Progenitor cell of endocrine pancreas (in vitro differentiated cells): ENCODE measurements at regions not wholly inside any gene's neighbourhood (a gene's known extent, or its start where the extent isn't known, plus 50 kb on each side); places are given as distances from the start of the nearest gene placed in this dataset.

ENCODE experiments used
- DNase-seq: peaks from one replicate; pipeline ENCODE4 v3.0.0; 2021; ENCODE audit warnings: low spot score; ENCODE audit not compliant: unreplicated experiment
- H3K27ac Mint-ChIP-seq: 2 replicates; pipeline ENCODE4 v1.8.0; 2021; ENCODE audit warnings: mild to moderate bottlenecking, moderate library complexity, mixed read lengths
- H3K27me3 Mint-ChIP-seq: 2 replicates; pipeline ENCODE4 v1.8.0; 2021; ENCODE audit warnings: mixed read lengths
- H3K36me3 Mint-ChIP-seq: 2 replicates; pipeline ENCODE4 v1.8.0; 2022; ENCODE audit warnings: mixed read lengths; ENCODE audit not compliant: insufficient read depth
- H3K4me1 Mint-ChIP-seq: 2 replicates; pipeline ENCODE4 v1.8.0; 2021; ENCODE audit warnings: low read depth, mixed read lengths
- H3K4me3 Mint-ChIP-seq: 2 replicates; pipeline ENCODE4 v1.8.0; 2021; ENCODE audit warnings: low read depth, mild to moderate bottlenecking, moderate library complexity, mixed read lengths
- H3K9me3 Mint-ChIP-seq: 2 replicates; pipeline ENCODE4 v1.8.0; 2021; ENCODE audit warnings: low read depth, mixed read lengths
- TF ChIP-seq, protein P1 (sequence below): fragments of 200-600 bp; sonication (generic); IDR thresholded peaks from one replicate; pipeline ENCODE4 v1.5.0; 2021; ENCODE audit warnings: antibody characterized with exemption, mild to moderate bottlenecking; ENCODE audit not compliant: unreplicated experiment

DNA sequence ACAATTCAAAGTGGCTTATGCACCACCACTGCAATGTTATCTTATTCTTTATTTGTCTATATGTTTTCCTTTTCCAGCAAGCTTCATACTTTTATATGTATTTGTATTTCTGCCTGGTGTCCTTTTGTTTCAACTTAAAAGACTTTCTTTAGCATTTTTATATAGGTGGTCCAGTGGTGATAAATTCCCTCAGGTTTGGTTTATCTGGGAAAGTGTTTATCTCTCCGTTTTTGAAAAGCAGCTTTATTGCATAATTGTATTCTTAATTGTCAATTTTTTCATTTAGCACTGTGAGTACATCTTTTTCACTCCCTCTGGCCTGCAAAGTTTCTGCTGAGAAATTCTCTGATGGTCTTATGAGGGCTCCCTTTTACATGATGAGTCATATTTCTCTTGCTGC, 479.0 kb upstream of the GRID2 start:
- Mint-ChIP-seq H3K9me3 (peaks cover 38% of the 10 kb centered on the region), H3K4me3 (no peak overlapping the region), H3K27ac (no peak overlapping the region), H3K4me1 (peaks cover 12% of the 10 kb centered on the region), H3K36me3 (peaks cover 22% of the 10 kb centered on the region), H3K27me3 (no peaks in the 10 kb centered on the region)
- DNase-seq, result no peak
- TF ChIP-seq, protein P1, sequence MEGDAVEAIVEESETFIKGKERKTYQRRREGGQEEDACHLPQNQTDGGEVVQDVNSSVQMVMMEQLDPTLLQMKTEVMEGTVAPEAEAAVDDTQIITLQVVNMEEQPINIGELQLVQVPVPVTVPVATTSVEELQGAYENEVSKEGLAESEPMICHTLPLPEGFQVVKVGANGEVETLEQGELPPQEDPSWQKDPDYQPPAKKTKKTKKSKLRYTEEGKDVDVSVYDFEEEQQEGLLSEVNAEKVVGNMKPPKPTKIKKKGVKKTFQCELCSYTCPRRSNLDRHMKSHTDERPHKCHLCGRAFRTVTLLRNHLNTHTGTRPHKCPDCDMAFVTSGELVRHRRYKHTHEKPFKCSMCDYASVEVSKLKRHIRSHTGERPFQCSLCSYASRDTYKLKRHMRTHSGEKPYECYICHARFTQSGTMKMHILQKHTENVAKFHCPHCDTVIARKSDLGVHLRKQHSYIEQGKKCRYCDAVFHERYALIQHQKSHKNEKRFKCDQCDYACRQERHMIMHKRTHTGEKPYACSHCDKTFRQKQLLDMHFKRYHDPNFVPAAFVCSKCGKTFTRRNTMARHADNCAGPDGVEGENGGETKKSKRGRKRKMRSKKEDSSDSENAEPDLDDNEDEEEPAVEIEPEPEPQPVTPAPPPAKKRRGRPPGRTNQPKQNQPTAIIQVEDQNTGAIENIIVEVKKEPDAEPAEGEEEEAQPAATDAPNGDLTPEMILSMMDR, result no peak

DNA sequence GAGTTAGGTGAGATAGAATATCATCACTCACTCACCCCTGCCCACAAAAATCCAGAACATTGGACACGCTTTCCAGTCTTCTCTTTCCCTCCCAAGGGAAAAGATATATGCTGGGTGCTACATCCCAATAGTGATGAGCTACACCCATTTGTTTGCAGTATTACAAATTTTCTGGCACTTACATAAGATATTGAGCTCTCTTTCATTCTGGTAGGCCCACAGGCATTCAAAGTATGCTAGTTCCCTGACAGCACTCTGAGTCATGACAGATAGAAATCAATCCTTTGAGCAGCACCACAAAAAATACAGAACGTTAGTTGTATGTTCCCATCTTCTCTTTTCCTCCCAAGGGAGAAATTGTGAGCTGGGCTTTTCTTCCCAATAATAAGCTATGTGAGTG, 477.6 kb upstream of the GRID2 start:
- no peak for DNase-seq
- Mint-ChIP-seq H3K9me3 (peaks cover 34% of the 10 kb centered on the region), H3K27ac (no peak overlapping the region), H3K27me3 (no peaks in the 10 kb centered on the region), H3K4me3 (no peak overlapping the region), H3K4me1 (peaks cover 12% of the 10 kb centered on the region), H3K36me3 (peaks cover 18% of the 10 kb centered on the region)
- TF ChIP-seq, protein P1, result no peak

DNA sequence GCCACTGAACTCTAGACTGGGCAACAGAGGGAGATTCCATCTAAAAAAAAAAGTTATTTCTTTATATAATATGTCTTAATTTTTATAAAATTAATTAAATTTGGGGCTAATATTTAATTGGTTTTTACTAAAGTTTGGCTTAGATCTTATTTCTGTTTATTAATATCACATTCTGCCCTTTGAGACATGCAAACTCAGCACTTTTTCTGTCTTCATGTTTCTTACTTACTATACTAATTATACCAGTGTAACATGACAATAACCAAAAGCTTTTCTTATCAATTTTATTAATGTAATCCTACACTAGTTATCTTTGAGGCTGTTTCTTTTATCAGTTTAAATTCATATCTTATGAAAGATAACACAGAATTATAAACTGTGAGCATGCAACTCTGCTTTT, 475.9 kb upstream of the GRID2 start:
- Mint-ChIP-seq H3K4me3 (no peak overlapping the region), H3K4me1 (peaks cover 2% of the 10 kb centered on the region), H3K9me3 (peaks cover 29% of the 10 kb centered on the region), H3K36me3 (peaks cover 12% of the 10 kb centered on the region), H3K27ac (no peak overlapping the region), H3K27me3 (no peaks in the 10 kb centered on the region)
- TF ChIP-seq, protein P1, result no peak
- no peak for DNase-seq

DNA sequence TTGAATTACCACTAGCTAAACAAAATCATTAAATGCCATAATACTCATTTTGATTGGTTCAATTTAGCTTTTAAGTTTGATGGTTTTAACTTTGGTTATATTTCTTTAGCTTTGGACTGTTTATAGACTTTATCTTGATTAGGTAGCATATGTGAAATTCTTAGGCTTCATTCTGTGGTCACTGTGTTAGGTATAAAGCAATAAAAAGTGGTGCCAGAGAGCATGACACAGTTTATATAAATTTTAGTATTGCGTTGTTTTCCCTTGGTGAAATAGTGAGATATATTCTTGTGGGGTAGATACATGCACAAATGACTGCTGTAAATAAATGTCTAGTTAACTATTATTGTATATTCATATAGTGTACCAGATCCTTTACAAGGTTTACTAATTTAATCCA, 474.2 kb upstream of the GRID2 start:
- Mint-ChIP-seq H3K9me3 (peaks cover 40% of the 10 kb centered on the region), H3K27me3 (no peaks in the 10 kb centered on the region)
- TF ChIP-seq, protein P1, result no peak

DNA sequence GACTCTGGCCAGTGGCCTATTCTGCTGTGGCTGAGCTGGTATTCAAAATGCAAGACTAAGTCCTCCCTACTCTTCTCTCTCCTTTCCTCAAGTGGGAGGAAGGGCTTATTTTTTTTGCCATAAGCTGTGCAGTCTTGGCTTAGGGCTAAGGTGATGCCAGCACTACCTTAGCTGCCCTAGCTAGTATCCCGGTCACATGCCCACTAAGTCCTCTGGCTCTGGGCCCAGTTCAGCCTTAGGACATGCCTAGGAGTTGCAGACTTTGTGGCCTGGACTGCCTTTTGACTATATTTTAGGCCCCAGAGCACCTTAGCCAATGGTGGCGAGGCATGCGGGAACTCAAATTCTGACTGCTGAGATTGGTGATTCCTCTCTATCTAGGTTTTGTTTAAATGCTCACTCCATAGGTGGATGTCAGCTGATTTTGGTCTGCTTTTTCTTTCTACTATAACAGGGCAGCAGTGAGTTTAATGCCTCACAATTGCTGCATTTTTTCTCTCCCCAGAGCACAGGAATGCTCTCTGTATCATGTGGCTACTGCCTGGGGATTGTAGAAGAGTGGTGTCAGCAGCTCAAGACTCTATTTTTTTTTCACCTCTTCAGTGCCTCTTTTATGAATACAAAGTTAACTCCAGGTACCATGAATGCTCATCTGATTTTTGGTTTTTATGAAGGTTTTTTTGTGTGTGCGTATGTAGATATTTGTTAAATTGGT, 472.9 kb upstream of the GRID2 start:
- Mint-ChIP-seq H3K36me3 (peaks cover 8% of the 10 kb centered on the region), H3K27ac (no peak overlapping the region), H3K4me3 (no peak overlapping the region), H3K27me3 (no peaks in the 10 kb centered on the region), H3K9me3 (peaks cover 40% of the 10 kb centered on the region), H3K4me1 (no peaks in the 10 kb centered on the region)
- DNase-seq, result no peak
- TF ChIP-seq, protein P1, result no peak

More for the DNA sequence above, 474.2 kb upstream of the GRID2 start:
- no peak for DNase-seq
- H3K4me1 Mint-ChIP-seq, result no peaks in the 10 kb centered on the region
- peaks cover 14% of the 10 kb centered on the region for H3K36me3 Mint-ChIP-seq
- no peak overlapping the region for H3K27ac Mint-ChIP-seq
- no peak overlapping the region for H3K4me3 Mint-ChIP-seq
